WERI-Rb-1 (cell line): ENCODE measurements at regions not wholly inside any gene's neighbourhood (a gene's known extent, or its start where the extent isn't known, plus 50 kb on each side); places are given as distances from the start of the nearest gene placed in this dataset.

Experiments
- DNase-seq: peaks from one replicate; pipeline ENCODE4 v3.0.0-alpha.2; 2020
- H3K27ac ChIP-seq: fragments of 250-450 bp; sonication (Bioruptor Pico); 2 replicates; pipeline ENCODE4 v1.5.1; 2020; ENCODE audit warnings: mild to moderate bottlenecking, moderate library complexity
- H3K27me3 ChIP-seq: fragments of 250-450 bp; sonication (Bioruptor Pico); 2 replicates; pipeline ENCODE4 v1.5.1; 2021; ENCODE audit warnings: mild to moderate bottlenecking, low read depth, moderate library complexity; ENCODE audit not compliant: insufficient read depth, severe bottlenecking
- H3K36me3 ChIP-seq: fragments of 250-450 bp; sonication (Bioruptor Pico); 2 replicates; pipeline ENCODE4 v1.5.1; 2020; ENCODE audit warnings: mild to moderate bottlenecking, moderate library complexity
- H3K4me3 ChIP-seq: 2 replicates; pipeline ENCODE4 v1.5.1; 2011; ENCODE audit warnings: low read depth, mild to moderate bottlenecking, control low read depth, low read length
- H3K9me3 ChIP-seq: fragments of 250-450 bp; sonication (Bioruptor Pico); 2 replicates; pipeline ENCODE4 v1.5.1; 2021; ENCODE audit warnings: mild to moderate bottlenecking, moderate library complexity; ENCODE audit not compliant: severe bottlenecking
- CTCF ChIP-seq: IDR thresholded peaks from 2 replicates; pipeline ENCODE4 v1.5.1; 2011; ENCODE audit warnings: low read depth, mild to moderate bottlenecking, control low read depth, inconsistent platforms, low read length

- no peak for DNase-seq
- no peaks in the 10 kb centered on the region for H3K9me3 ChIP-seq
- H3K4me3 ChIP-seq, result no peak overlapping the region
- H3K27ac ChIP-seq, result no peak overlapping the region
- no peaks in the 10 kb centered on the region for H3K36me3 ChIP-seq
- no peaks in the 10 kb centered on the region for H3K27me3 ChIP-seq
- no peak for TF ChIP-seq CTCF
Measured at GRCh38 chr2:122194546-122194945, 439.1 kb downstream of the TSN start.

GRCh38 chr2:122203523-122203922 lies 448.1 kb downstream of the TSN start:
- Histone ChIP-seq H3K4me3 (no peak overlapping the region), H3K27ac (no peak overlapping the region), H3K27me3 (no peaks in the 10 kb centered on the region), H3K9me3 (no peaks in the 10 kb centered on the region), H3K36me3 (no peaks in the 10 kb centered on the region)
- DNase-seq, result no peak
- no peak for TF ChIP-seq CTCF

- Histone ChIP-seq H3K27me3 (no peaks in the 10 kb centered on the region), H3K27ac (no peak overlapping the region), H3K4me3 (no peak overlapping the region), H3K9me3 (no peaks in the 10 kb centered on the region), H3K36me3 (no peaks in the 10 kb centered on the region)
- no peak for TF ChIP-seq CTCF
- no peak for DNase-seq
Measured at GRCh38 chr2:122205641-122206040, 450.2 kb downstream of the TSN start.

GRCh38 chr2:122206101-122206500 lies 450.6 kb downstream of the TSN start:
- no peak for DNase-seq

GRCh38 chr2:122209377-122209776 lies 453.9 kb downstream of the TSN start:
- Histone ChIP-seq H3K36me3 (no peaks in the 10 kb centered on the region), H3K27ac (no peak overlapping the region), H3K4me3 (no peak overlapping the region), H3K27me3 (no peaks in the 10 kb centered on the region), H3K9me3 (no peaks in the 10 kb centered on the region)
- TF ChIP-seq CTCF, result no peak
- no peak for DNase-seq

More at GRCh38 chr2:122206101-122206500, 450.6 kb downstream of the TSN start:
- TF ChIP-seq CTCF, result no peak
- H3K4me3 ChIP-seq, result no peak overlapping the region
- H3K9me3 ChIP-seq, result no peaks in the 10 kb centered on the region
- no peaks in the 10 kb centered on the region for H3K36me3 ChIP-seq
- no peak overlapping the region for H3K27ac ChIP-seq
- H3K27me3 ChIP-seq, result no peaks in the 10 kb centered on the region

- DNase-seq, result no peak
- no peak overlapping the region for H3K4me3 ChIP-seq
- no peak overlapping the region for H3K27ac ChIP-seq
- H3K9me3 ChIP-seq, result no peaks in the 10 kb centered on the region
- H3K36me3 ChIP-seq, result no peaks in the 10 kb centered on the region
- TF ChIP-seq CTCF, result no peak
- H3K27me3 ChIP-seq, result no peaks in the 10 kb centered on the region
Measured at GRCh38 chr2:122210065-122210464, 454.6 kb downstream of the TSN start.
